ENCODE measurements at regions not wholly inside any gene's neighbourhood (a gene's known extent, or its start where the extent isn't known, plus 50 kb on each side); places are given as distances from the start of the nearest gene placed in this dataset.

DNA sequence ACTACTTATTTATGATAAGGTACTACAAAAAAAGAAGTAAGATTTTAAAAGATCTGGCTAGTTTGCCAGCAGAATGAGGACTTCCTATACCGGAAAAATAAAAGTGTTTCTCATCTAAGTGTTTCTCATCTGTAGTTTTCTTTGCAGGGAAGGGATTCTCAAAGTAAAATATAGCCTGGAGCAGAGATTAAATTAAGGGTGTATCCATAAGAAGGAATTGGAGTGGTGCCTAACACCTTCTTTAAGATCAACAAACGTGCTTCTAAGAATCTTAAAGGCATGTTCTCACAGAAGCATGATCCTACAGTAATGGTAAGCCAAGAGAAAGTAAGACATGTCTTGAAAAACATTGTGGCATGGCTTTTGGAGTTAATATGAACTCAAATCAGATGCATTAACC is 528.2 kb downstream of the GBA3 start:
- Histone ChIP-seq H3K27ac (ENCODE audit: extremely low read depth, low read depth, low read length) (no peak overlapping the region), H3K9me1 (ENCODE audit: control insufficient read depth, insufficient read depth, low read length) (no peaks in the 10 kb centered on the region), H3K4me1 (replicated peaks in 1 of 2; ENCODE audit: control insufficient read depth in 2 of 2, insufficient read depth in 2 of 2, low read length in 2 of 2) (no peaks in the 10 kb centered on the region), H3K4me3 (no peak overlapping the region), H3K9ac (ENCODE audit: insufficient read depth in 1 of 2, low read depth in 2 of 2, low read length in 2 of 2) (no peak overlapping the region), H3K4me2 (ENCODE audit: insufficient read depth, low read length) (no peak overlapping the region), H3K79me2 (ENCODE audit: control insufficient read depth, insufficient read depth, low read length) (no peaks in the 10 kb centered on the region), H2AFZ (ENCODE audit: low read depth, low read length) (no peak overlapping the region), H4K20me1 (replicated peaks; ENCODE audit: control insufficient read depth, insufficient read depth, low read length) (no peaks in the 10 kb centered on the region), H3K36me3 (ENCODE audit: control insufficient read depth, insufficient read depth, low read length) (0 out of 3 replicates have a peak, but pooled peaks cover 4% of the 10 kb centered on the region), H3K9me3 (replicated peaks; ENCODE audit: control insufficient read depth, insufficient read depth, low read depth, low read length) (no peaks in the 10 kb centered on the region), H3K27me3 (ENCODE audit: control insufficient read depth in 2 of 2, insufficient read depth in 2 of 2, low read length in 2 of 2) (no peaks in the 10 kb centered on the region)
- intact Hi-C loops (cut with micrococcal nuclease), result no loop called here
- FAIRE-seq (no peak), DNase-seq (ENCODE audit: extremely low read depth in 1 of 4, low spot score in 3 of 4) (no peak), ATAC-seq (no peak)
- ChIA-PET POLR2A (no interaction called here), CTCF (ENCODE audit: low intra/inter-chr PET ratio) (no interaction called here)
- 29% methylated on average over 2 of the region's 2 CpGs for WGBS (ENCODE audit: insufficient coverage, low coverage, missing lambda C conversion rate)
- BruUV-seq (replicated peaks), result no TSS peak
- in situ Hi-C loops (cut with MboI), result no loop called here
- TF ChIP-seq BCOR (IDR thresholded peaks at IDR 0.05), result no peak
- no peak for TF ChIP-seq SMARCA4 (IDR thresholded peaks at IDR 0.05)
- TF ChIP-seq JUND (IDR thresholded peaks at IDR 0.05; ENCODE audit: borderline replicate concordance, low read depth, low read length), result no peak
- TF ChIP-seq JUND (tag; IDR thresholded peaks at IDR 0.05; ENCODE audit: borderline replicate concordance, low read depth, low read length), result no peak
- no peak for TF ChIP-seq CBX3 (IDR thresholded peaks at IDR 0.05; ENCODE audit: borderline replicate concordance in 1 of 2, low read length in 2 of 2)
- no peak for TF ChIP-seq SNIP1 (IDR thresholded peaks at IDR 0.05; ENCODE audit: low read depth)
- no peak for TF ChIP-seq U2AF1 (optimal IDR thresholded peaks at IDR 0.05; ENCODE audit: low read depth, low read length)
- TF ChIP-seq, protein P1, sequence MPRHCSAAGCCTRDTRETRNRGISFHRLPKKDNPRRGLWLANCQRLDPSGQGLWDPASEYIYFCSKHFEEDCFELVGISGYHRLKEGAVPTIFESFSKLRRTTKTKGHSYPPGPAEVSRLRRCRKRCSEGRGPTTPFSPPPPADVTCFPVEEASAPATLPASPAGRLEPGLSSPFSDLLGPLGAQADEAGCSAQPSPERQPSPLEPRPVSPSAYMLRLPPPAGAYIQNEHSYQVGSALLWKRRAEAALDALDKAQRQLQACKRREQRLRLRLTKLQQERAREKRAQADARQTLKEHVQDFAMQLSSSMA (CRISPR knock-in tag; IDR thresholded peaks at IDR 0.05), result no peak
- TF ChIP-seq, protein P2, sequence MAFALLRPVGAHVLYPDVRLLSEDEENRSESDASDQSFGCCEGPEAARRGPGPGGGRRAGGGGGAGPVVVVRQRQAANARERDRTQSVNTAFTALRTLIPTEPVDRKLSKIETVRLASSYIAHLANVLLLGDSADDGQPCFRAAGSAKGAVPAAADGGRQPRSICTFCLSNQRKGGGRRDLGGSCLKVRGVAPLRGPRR (CRISPR knock-in tag; IDR thresholded peaks at IDR 0.05), result no peak
- TF ChIP-seq ZBTB8A (IDR thresholded peaks at IDR 0.05; ENCODE audit: partially characterized antibody), result no peak
- TF ChIP-seq ZBTB49 (CRISPR knock-in tag; IDR thresholded peaks at IDR 0.05; ENCODE audit: borderline replicate concordance), result no peak
- no peak for TF ChIP-seq RBM22 (IDR thresholded peaks at IDR 0.05; ENCODE audit: low read depth, low read length, poor library complexity, severe bottlenecking)
- no peak for TF ChIP-seq MYC (IDR thresholded peaks at IDR 0.05; ENCODE audit: low read depth, low read length)
- TF ChIP-seq MYC (CRISPR knock-in tag; IDR thresholded peaks at IDR 0.05; ENCODE audit: borderline replicate concordance, low read depth), result no peak
- no peak for TF ChIP-seq FIP1L1 (IDR thresholded peaks at IDR 0.05; ENCODE audit: low read depth, low read length, poor library complexity, severe bottlenecking)
- no peak for TF ChIP-seq HDAC6 (IDR thresholded peaks at IDR 0.05; ENCODE audit: low read depth, low read length)
- TF ChIP-seq EP300 (IDR thresholded peaks at IDR 0.05; ENCODE audit: low read length), result no peak
- TF ChIP-seq ZNF699 (CRISPR knock-in tag; IDR thresholded peaks at IDR 0.05; ENCODE audit: insufficient replicate concordance), result no peak

Data from K562 (cell line).